ENCODE measurements at regions not wholly inside any gene's neighbourhood (a gene's known extent, or its start where the extent isn't known, plus 50 kb on each side); places are given as distances from the start of the nearest gene placed in this dataset.

DNA sequence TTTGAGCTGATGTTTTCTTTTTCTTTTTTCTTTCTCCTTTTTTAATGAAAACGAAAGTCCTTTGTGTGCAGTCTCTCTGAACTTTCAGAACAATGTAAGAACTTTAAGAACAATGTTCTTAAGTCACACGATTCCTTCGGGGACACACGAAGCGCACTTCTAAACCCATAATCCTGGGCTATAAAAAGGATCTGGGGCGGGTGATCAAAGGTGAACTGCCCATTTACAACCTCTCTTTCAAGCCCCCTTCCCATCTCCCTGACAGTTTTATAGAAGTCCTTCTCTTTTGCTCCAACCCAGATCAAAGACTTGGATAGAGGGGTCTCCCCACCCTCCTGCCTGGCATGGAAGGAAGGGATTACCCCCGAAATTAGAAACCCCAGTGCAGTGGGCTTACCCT, 126.8 kb downstream of the BDH1 start:
- TF ChIP-seq, protein P1, sequence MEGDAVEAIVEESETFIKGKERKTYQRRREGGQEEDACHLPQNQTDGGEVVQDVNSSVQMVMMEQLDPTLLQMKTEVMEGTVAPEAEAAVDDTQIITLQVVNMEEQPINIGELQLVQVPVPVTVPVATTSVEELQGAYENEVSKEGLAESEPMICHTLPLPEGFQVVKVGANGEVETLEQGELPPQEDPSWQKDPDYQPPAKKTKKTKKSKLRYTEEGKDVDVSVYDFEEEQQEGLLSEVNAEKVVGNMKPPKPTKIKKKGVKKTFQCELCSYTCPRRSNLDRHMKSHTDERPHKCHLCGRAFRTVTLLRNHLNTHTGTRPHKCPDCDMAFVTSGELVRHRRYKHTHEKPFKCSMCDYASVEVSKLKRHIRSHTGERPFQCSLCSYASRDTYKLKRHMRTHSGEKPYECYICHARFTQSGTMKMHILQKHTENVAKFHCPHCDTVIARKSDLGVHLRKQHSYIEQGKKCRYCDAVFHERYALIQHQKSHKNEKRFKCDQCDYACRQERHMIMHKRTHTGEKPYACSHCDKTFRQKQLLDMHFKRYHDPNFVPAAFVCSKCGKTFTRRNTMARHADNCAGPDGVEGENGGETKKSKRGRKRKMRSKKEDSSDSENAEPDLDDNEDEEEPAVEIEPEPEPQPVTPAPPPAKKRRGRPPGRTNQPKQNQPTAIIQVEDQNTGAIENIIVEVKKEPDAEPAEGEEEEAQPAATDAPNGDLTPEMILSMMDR (conservative IDR thresholded peaks at IDR 0.05; ENCODE audit: low read length) = no peak
- no peak for TF ChIP-seq EZH2phosphoT487 (IDR thresholded peaks at IDR 0.05; ENCODE audit: borderline replicate concordance)

Data from Loucy (cell line).